Glutamatergic neuron (in vitro differentiated cells): ENCODE measurements at regions not wholly inside any gene's neighbourhood (a gene's known extent, or its start where the extent isn't known, plus 50 kb on each side); places are given as distances from the start of the nearest gene placed in this dataset.

Experiments used
- DNase-seq: peaks from one replicate; pipeline ENCODE4 v3.0.0; 2022
- H3K27ac Mint-ChIP-seq: one replicate; pipeline ENCODE4 v1.8.0; 2020; ENCODE audit warnings: mild to moderate bottlenecking, mixed read lengths, inconsistent platforms; ENCODE audit not compliant: unreplicated experiment
- H3K27me3 Mint-ChIP-seq: one replicate; pipeline ENCODE4 v1.8.0; 2020; ENCODE audit warnings: mild to moderate bottlenecking, moderate library complexity, mixed read lengths, inconsistent platforms; ENCODE audit not compliant: unreplicated experiment
- H3K36me3 Mint-ChIP-seq: one replicate; pipeline ENCODE4 v1.8.0; 2020; ENCODE audit warnings: mild to moderate bottlenecking, mixed read lengths, inconsistent platforms; ENCODE audit not compliant: unreplicated experiment
- H3K4me1 Mint-ChIP-seq: one replicate; pipeline ENCODE4 v1.8.0; 2020; ENCODE audit warnings: mild to moderate bottlenecking, low read depth, mixed read lengths, inconsistent platforms; ENCODE audit not compliant: unreplicated experiment
- H3K4me3 Mint-ChIP-seq: one replicate; pipeline ENCODE4 v1.8.0; 2020; ENCODE audit warnings: mild to moderate bottlenecking, mixed read lengths, inconsistent platforms; ENCODE audit not compliant: unreplicated experiment
- H3K9me3 Mint-ChIP-seq: one replicate; pipeline ENCODE4 v1.8.0; 2020; ENCODE audit warnings: mild to moderate bottlenecking, moderate library complexity, mixed read lengths, inconsistent platforms; ENCODE audit not compliant: unreplicated experiment
- CTCF ChIP-seq: fragments of 200-600 bp; sonication (generic); IDR thresholded peaks from one replicate; pipeline ENCODE4 v1.5.0; 2021; ENCODE audit not compliant: partially characterized antibody, unreplicated experiment

GRCh38 chr1:229882621-229883020, 184.4 kb upstream of the GALNT2 start:
- no peak for TF ChIP-seq CTCF
- no peak for DNase-seq
- Mint-ChIP-seq H3K27me3 (peaks cover 2% of the 10 kb centered on the region), H3K4me3 (no peak overlapping the region), H3K27ac (no peak overlapping the region), H3K4me1 (peaks cover 6% of the 10 kb centered on the region), H3K36me3 (no peaks in the 10 kb centered on the region), H3K9me3 (peaks cover 5% of the 10 kb centered on the region)

- DNase-seq: no peak
- Mint-ChIP-seq H3K4me1 (peaks cover 6% of the 10 kb centered on the region), H3K27ac (no peak overlapping the region)
Measured at GRCh38 chr1:229883504-229884200, 183.4 kb upstream of the GALNT2 start.

GRCh38 chr1:229884765-229885164, 182.3 kb upstream of the GALNT2 start:
- no peaks in the 10 kb centered on the region for H3K36me3 Mint-ChIP-seq
- H3K4me1 Mint-ChIP-seq: peaks cover 6% of the 10 kb centered on the region
- no peak for TF ChIP-seq CTCF
- no peak overlapping the region for H3K27ac Mint-ChIP-seq
- H3K4me3 Mint-ChIP-seq: no peak overlapping the region
- no peak for DNase-seq
- peaks cover 3% of the 10 kb centered on the region for H3K9me3 Mint-ChIP-seq
- no peaks in the 10 kb centered on the region for H3K27me3 Mint-ChIP-seq

More at GRCh38 chr1:229883504-229884200, 183.4 kb upstream of the GALNT2 start:
- H3K27me3 Mint-ChIP-seq: no peaks in the 10 kb centered on the region
- H3K9me3 Mint-ChIP-seq: peaks cover 4% of the 10 kb centered on the region
- H3K36me3 Mint-ChIP-seq: no peaks in the 10 kb centered on the region
- no peak for TF ChIP-seq CTCF
- no peak overlapping the region for H3K4me3 Mint-ChIP-seq

- H3K27ac Mint-ChIP-seq: no peak overlapping the region
Measured at GRCh38 chr1:229885568-229886495, 181.2 kb upstream of the GALNT2 start.

More at GRCh38 chr1:229885568-229886495, 181.2 kb upstream of the GALNT2 start:
- Mint-ChIP-seq H3K27me3 (no peaks in the 10 kb centered on the region), H3K36me3 (no peaks in the 10 kb centered on the region), H3K4me1 (peaks cover 4% of the 10 kb centered on the region), H3K4me3 (no peak overlapping the region), H3K9me3 (no peaks in the 10 kb centered on the region)
- no peak for DNase-seq
- TF ChIP-seq CTCF: no peak
